GM21423 (cell line): ENCODE measurements at regions not wholly inside any gene's neighbourhood (a gene's known extent, or its start where the extent isn't known, plus 50 kb on each side); places are given as distances from the start of the nearest gene placed in this dataset.
"Not testable (repeated sequence)": the region's sequence is repeated elsewhere in the genome, so short reads cannot be mapped to it uniquely, and the experiment has no call there.

Source experiments
- ATAC-seq: cut with Tn5 transposase; IDR thresholded peaks from one replicate; pipeline ENCODE4 v1.9.1; 2021; ENCODE audit warnings: mild to moderate bottlenecking, moderate library complexity; ENCODE audit not compliant: unreplicated experiment

DNA sequence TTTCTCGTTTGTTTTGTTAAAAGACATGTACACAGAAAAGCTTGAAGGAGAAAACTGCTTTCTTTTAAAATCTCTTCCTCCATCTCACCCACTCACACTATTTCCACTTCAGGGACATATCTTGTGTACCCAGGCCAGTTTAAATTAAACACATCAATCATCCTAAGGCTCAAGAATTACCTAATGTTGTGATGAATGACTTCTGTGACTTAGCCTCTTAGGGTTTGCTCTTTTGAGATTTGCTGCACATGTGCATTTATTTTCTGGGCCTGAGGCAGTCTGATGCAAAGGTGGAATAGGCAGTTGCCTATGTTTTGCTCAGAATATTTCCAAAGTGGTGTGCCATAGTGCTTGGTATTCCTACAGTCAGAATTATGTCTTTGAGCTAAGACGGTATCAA lies 439.9 kb upstream of the CHD1 start:
- no peak for ATAC-seq

DNA sequence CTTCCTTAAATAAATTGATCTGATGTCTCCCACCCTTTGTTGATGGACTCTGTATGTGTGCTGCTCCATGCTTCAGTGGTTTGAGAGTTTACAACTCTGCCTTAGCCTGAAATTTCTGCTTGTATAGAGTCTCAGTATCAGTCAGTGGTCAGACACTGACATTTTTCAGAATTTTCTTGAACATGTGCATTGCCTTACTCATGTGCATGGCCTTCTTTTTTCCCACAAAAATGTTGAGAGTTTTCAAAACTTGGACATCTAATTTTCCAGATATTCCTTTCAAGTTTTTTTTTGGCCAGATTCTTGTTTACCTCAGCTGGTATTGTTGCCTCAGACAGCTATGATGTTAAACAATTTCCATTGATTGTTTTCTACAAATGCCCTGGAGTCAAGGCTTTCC lies 427.1 kb upstream of the CHD1 start:
- ATAC-seq: no peak

DNA sequence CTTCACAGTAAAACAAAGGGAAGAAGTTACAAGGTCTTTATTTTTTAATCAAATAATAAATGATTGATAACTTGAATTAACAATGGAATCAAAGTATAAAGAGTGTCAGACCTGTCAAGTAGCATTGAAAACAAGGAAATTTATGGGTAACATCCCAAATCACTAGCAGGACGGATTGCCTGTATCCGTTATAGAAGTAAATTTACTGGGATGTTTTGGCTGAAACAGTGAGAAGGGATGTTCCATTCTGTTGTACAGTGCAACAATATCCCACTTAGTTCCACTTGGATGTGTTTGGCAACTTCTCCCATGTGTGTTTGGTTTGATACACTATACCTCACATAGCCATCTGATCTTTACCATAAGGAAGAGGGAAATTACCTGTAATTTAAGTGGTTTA lies 421.0 kb upstream of the CHD1 start:
- no peak for ATAC-seq

GRCh38 chr5:99348597-99348996 lies 419.8 kb upstream of the CHD1 start:
- no peak for ATAC-seq

- not testable (repeated sequence) for ATAC-seq
Measured at GRCh38 chr5:99339758-99340157, 411.0 kb upstream of the CHD1 start.

- ATAC-seq: no peak
Measured at GRCh38 chr5:99334936-99335335, 406.1 kb upstream of the CHD1 start.

- no peak for ATAC-seq
Measured at GRCh38 chr5:99331061-99331460, 402.3 kb upstream of the CHD1 start.

GRCh38 chr5:99320436-99320835 lies 391.6 kb upstream of the CHD1 start:
- no peak for ATAC-seq

GRCh38 chr5:99317136-99317535 lies 388.3 kb upstream of the CHD1 start:
- ATAC-seq: no peak

DNA sequence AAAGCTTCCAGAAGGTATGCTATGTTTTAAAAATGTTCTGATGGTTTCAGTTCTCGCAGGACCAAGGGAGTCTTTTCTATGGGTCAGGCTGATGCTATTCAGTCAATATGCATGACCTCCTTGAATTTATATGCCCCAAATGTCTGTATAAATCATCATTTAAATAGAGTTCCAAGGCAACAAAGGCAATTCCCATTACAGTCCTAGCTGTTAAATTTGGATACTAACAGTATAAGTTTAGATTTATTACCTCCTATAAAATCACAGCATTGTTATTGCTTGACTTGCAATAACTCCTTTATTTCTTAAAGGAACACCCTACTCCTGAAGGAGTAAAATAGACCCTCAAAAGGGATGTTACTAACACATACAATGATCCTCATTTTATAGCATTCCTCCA lies 387.7 kb upstream of the CHD1 start:
- no peak for ATAC-seq

GRCh38 chr5:99315413-99316183 lies 386.8 kb upstream of the CHD1 start:
- no peak for ATAC-seq

- no peak for ATAC-seq
Measured at GRCh38 chr5:99314721-99315120, 385.9 kb upstream of the CHD1 start.

DNA sequence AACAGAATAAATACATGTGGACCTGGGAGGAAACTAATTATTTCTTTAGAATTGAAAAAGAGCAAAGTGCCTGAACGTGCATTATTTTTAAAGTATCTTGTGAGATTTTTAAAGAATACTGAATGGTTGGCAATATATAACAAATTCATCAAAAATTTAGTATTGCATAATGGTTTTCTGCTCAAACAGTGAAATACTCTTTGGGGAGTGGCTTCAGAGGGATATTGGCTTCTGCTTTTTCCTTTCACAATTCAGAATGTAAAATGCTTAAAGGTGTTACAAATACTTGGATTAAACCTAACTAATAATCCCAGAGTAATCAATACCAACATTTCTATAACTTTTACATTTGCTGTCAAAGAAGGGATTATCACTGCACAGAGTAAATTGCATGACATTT lies 379.3 kb upstream of the CHD1 start:
- no peak for ATAC-seq

DNA sequence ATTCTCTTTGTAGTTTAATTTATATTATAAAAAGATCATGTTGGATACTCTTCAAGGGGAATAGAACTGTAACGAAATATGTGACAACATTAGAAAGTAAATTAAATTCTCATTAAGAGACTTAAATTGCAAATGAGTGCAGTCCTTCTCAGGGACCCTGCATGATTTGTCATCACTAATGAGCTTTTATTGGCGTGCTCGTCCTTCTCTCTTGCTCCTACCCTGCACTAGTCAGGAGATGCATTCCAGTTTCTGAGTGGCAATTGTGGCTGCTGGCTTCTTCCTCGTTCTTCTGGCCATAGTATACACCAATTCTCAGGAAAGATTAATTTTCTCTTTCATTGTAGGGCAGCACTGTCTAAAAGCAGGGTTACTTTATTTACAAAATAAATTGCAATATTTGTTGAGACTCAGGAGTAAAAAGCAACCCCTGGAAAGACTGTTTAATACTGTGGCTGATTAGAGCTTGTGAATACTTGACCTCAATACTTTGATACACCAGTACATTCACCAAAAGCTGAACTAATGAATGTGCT lies 376.3 kb upstream of the CHD1 start:
- no peak for ATAC-seq

GRCh38 chr5:99285606-99286005 lies 356.8 kb upstream of the CHD1 start:
- no peak for ATAC-seq

GRCh38 chr5:99275128-99275527 lies 346.3 kb upstream of the CHD1 start:
- no peak for ATAC-seq

DNA sequence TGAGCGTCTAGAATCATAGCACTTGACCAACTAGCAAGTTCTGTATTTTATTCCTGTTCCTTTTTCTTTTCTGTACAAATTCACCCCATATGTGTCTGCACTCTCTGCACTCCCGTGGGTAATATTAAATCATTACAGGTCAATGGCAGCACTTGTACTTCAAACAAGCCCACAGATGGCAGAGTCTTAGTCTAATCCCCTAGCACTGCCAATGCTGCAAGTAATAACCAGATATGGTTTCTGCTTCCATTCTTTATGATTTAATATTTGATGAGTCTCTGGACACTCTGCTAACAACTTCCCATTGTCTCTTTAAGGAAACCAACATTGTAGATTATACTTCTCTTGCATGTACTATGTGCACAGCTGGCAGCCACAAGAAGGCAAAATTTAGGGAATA lies 343.8 kb upstream of the CHD1 start:
- ATAC-seq: no peak

GRCh38 chr5:99258819-99259218 lies 330.0 kb upstream of the CHD1 start:
- no peak for ATAC-seq

DNA sequence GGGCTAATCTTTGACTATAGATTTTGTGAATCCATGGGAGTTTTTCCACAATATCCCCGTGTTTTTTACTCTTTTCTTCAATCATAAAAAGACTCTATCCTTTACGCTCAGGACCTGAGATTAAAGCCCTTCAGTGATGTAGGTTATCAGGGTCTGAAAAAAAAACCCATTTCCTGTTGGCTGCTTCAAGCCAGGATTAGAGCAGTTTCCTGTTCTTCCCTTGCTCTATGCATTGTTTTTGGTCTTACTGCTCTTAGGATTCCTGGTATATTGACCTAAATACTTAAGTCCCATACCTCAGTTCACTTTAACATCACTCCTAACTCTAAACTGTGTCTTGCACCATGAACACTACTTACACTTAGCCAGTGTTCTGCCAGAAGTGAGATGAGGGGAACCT lies 319.3 kb upstream of the CHD1 start:
- ATAC-seq: no peak

- no peak for ATAC-seq
Measured at GRCh38 chr5:99247346-99247745, 318.5 kb upstream of the CHD1 start.

GRCh38 chr5:99243111-99243510 lies 314.3 kb upstream of the CHD1 start:
- ATAC-seq: no peak

GRCh38 chr5:99239826-99240360 lies 311.1 kb upstream of the CHD1 start:
- no peak for ATAC-seq
